ENCODE measurements at regions not wholly inside any gene's neighbourhood (a gene's known extent, or its start where the extent isn't known, plus 50 kb on each side); places are given as distances from the start of the nearest gene placed in this dataset.

GRCh38 chr5:3542769-3543168 is 52.9 kb upstream of the IRX1 start:
- no peak for DNase-seq

DNA sequence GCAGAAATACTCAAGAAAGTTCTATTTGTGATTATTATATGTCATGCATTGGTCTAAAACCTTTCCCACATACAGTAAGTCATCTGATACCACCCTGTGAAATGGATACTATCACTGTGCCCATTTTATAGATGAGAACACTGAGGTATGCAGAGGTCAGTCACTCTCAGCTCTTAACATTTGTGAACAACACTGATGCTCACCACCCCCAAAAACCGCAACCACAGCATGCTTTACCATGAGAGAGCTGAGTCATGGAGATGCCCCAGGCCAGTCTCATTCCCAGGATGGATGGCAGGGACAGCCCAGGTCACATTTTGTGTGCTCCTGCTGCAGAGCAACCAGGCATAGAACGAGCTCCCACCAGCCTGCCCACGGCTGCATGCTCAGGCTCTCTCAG is 53.5 kb upstream of the IRX1 start:
- DNase-seq, result no peak

GRCh38 chr5:3538886-3539285 is 56.7 kb upstream of the IRX1 start:
- DNase-seq, result no peak

DNA sequence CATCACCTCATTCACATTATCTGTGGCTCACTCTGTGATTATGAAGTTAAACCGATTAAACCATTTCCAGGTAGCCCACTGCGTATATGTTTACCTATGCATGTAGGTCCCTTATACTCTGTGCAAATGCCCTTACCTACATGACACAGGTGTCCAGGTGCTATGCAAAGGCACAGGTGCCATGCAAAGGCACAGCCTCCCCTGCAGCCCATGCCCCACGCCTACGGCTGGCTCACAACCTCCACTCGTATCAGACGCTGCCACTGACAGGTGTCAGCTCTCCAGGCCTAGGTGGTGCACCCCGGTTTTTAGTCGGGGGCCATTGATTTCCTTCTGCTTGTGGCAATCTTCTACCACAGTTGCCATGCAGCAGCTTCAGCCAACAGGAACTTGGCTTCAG is 57.7 kb upstream of the IRX1 start:
- DNase-seq, result no peak

DNA sequence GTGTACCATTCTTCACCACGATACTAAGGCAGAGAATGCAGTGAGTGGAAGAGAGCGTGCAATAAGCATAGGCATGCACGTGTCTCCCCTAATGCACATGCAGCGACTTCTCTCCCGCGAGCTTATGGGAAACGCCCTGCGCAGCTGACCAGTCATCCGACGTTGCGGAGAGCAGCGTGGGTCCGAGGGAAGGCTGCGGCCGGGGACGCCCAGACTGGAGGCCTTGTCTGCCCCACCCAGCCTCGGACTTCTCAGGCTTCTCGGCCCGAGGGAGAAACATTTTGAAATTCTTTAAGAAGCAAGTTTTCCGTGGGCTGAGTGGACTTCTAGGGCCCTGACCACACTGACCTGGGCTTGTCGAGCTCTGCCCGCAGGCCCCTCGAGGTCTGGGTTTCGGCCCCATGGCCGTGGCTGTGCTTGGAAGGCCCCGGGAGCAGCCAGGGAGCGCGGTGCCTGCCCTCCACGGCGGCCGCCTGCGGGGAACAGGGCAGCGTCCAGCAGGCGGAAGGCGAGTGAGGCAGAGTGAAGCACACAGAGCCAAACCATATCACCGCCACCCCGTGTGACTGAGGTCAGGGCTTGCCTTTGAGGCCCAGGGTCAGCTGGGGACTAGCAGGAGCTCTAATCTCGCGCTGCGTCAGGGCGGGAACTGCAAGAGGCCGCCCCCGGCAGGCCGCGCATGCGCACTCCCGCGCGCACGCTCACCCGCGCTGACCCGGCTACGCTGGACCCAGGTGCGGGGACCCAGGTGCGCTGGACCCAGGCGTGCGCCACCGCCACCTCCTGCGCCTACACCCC is 60.0 kb upstream of the IRX1 start:
- DNase-seq, result no peak

DNA sequence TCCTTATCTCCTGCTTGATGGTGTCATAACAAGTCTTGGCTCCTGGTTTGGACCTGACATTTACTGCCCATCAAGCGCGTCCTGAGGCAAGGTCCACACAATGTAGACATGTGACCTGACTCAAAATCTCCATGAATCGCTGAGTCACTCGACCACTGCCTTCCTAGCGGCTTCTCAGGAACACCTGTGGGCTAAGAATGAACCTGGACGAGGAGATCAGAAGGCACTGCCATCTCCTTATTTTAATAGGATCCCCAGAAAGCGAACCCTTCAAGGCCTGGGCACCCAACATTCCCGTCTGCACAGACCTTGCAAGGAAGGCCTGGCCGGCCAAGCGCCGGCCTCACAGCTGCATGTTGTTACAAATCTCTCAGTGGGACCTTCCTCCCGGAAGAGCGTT is 60.6 kb upstream of the IRX1 start:
- no peak for DNase-seq

GRCh38 chr5:3531320-3531986 is 64.2 kb upstream of the IRX1 start:
- DNase-seq, result no peak

- no peak for DNase-seq
Observed at GRCh38 chr5:3530251-3530650, 65.4 kb upstream of the IRX1 start.

DNA sequence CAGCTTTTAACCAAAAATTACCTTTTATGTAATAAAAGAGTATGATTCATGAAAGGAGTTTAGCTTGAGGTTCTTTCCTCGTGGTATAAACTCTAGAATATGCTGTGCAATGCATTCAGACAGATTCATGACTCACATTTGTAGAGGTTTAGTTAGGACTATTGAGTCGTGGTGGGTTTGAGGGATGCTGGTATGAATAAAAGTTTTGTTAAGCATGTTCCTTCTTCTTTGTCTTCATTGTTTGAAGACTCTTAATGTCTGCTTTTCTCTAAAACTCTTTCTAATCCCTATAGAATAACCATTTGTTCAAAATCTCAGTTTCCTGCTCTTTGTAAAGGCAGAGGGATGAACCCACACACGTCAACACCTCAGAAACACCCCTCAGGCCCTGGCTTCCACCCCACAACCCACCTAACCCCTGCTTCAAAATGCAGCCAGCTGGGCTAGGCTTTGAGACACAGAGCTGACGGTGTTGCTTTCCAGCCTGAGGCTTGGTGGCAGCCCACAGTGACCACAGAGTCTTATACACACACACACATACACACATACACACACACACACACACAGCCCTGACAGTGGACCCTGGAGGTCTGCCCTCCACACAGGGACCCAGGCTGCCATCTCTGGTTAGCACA is 69.0 kb upstream of the IRX1 start:
- no peak for DNase-seq

DNA sequence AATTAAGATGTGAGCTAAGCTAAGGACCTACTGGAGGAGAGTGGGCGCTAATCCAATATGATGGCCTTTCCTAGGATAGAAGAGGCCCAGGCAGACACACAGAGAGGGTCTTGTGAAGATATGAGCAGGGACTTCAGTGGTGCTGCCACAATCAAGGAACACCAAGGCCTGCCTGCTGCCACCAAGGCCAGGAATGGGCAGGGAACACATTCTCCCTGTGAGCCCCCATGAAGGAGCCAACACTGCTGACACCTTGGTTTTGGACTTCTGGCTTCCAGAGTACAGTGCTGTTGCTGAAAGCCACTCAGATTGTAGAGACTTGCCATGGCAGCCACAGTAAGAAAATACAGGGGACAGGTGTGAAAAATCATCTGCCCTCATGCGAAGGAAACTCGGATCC is 73.1 kb upstream of the IRX1 start:
- DNase-seq, result no peak

GRCh38 chr5:3518576-3518975 is 77.1 kb upstream of the IRX1 start:
- no peak for DNase-seq

- no peak for DNase-seq
Observed at GRCh38 chr5:3518051-3518450, 77.6 kb upstream of the IRX1 start.

GRCh38 chr5:3517348-3517747 is 78.3 kb upstream of the IRX1 start:
- no peak for DNase-seq

DNA sequence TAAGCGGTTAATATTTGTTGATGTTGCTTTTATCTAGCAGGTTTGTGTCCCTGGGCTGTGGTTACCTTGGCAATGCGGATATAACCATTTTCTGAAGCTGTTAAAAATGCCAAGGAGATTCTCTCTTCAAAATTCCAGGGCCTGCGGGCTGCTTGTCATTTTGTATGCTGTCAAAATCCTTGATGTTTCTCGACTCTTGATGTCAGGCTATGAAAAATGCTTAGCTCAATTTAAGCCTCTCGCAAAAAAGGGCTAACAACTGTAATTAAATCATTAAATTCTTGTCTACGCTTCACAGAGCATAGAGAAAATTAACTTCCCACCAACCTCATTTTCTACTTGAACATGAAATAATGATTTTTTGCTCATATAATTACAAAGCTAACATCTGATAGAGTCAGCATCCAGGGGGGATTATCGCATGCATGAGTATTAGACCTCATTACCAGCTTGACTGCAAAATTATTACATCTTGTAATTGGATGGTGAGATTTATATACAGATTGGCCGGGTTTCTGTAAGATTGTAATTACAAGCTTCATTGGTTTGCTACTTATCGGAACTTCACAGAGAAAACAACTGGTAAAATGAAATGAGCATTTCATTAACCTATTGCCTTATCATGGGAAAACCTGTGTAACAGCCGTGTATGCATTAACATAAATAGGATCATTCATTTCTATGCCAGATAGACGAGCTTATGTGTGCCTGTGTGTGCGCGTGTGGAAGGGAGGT is 83.1 kb upstream of the IRX1 start:
- peak; percentile 32 to 74 (median 37) for DNase-seq

DNA sequence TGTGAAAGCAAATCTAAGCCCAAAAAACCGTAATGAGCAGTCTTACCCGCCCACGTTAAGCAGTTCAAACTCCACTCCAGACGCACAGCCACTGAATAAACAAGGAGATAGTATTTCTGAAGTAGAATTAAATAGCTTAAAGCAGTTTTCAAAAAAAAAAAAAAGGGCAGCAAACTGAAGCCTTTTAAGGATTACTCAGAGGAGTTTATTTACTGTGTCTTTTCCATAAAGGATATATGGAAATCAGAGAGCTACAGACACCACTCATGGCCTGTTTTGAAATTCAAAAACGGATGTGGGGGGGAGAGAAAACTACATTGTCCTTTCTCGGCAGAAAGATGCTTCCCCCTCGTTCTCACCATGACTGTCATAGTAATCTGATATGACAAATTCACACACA is 83.7 kb upstream of the IRX1 start:
- peak in 1 of 3 experiments; percentile 63 for DNase-seq

DNA sequence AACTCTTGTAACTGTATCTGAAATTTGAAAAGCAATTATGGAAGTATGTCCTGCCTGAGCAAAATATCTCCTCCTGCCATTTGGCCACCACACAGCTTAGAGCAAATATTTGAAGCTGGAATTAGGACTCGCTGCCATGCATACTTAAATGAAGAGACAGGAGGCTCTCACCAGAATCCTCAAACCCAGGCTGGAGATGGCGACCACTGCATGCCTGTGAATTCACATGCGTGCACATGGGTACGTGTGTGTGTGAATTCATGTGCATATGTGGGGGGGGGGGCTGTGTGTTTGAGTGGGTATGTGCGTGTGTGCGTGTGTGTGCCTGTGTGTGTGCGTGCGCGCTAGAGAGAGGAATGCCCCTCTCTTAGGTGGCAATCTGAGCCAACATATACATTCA is 84.1 kb upstream of the IRX1 start:
- DNase-seq, result no peak

DNA sequence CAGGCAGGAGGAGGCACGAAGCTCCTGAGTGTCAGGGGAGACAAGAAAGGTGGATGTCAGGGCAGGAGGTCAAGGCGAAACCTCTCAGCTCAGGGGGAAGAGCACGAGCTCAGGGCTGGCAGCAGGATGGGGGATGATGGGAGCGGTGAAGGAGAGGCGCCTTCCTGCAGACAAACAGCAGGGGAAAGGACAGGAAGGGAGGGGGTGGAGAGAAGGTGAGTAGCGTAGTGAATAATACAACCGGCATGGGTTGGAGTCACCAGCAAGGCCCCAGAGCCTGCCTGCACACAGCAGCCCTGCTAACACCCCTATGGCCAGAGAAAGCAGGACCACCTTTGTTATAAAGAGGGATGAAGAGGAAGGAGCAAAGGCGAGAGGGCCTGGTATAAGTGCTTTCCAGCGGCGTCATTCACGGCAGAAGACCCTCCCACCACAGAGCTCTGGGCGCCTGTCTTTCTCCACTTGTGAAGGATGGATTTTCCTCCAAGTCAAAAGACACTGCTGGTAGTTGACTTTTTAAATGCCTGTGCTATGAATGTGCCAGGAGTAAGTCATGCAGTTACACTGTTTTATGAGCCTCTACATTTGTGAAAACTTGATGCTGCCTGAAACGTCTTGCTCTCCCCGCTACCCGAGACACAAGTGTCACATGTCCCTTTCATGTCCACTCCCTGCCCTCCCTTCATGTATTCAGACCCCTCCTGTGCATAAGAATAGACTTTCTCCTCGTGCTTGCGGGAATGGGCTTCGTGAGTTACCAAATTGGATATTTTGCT is 84.8 kb upstream of the IRX1 start:
- no peak for DNase-seq

GRCh38 chr5:3509290-3509689 is 86.3 kb upstream of the IRX1 start:
- DNase-seq, result no peak

- no peak for DNase-seq
Observed at GRCh38 chr5:3508395-3508794, 87.2 kb upstream of the IRX1 start.

GRCh38 chr5:3490957-3491507 is 104.6 kb upstream of the IRX1 start:
- DNase-seq, result no peak

GRCh38 chr5:3489239-3489843 is 106.3 kb upstream of the IRX1 start:
- DNase-seq, result peak in 2 of 3 experiments; percentile 26 to 71

DNA sequence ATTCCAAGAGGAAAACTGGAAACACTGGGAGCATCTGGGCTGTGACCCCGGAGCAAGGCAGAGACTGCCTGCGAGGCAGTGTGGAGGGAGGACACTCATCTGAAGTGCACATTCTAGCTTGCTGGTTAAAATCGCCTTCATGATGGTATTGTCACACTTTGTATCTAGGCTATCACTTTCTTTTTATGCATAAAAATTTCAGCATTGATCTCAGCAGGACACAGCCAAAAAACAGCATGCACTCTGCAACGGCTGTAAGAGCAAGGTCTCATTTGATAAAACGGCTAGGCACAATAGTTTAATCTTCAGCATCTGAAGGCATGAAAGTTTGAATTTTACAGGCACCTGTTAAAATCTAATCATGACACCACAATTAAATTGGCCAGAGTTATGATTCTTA is 110.8 kb upstream of the IRX1 start:
- no peak for DNase-seq

Measured in NCI-H1417 (cell line).